HepG2 (cell line): ENCODE measurements at regions not wholly inside any gene's neighbourhood (a gene's known extent, or its start where the extent isn't known, plus 50 kb on each side); places are given as distances from the start of the nearest gene placed in this dataset.

ENCODE experiments used
- KDM1A ChIP-seq: IDR thresholded peaks from 2 replicates; pipeline ENCODE4 v1.6.1; 2016; ENCODE audit warnings: missing compliant biosample characterization
- SNAPC4 ChIP-seq: sonication (generic); formaldehyde crosslinking; IDR thresholded peaks from 2 replicates; pipeline ENCODE4 v1.4.0; 2020; ENCODE audit warnings: mild to moderate bottlenecking, missing genetic modification reagents
- TP53 ChIP-seq: sonication (generic); formaldehyde crosslinking; conservative IDR thresholded peaks from 2 replicates; pipeline ENCODE4 v1.4.0; 2020; ENCODE audit warnings: missing genetic modification reagents
- ZBTB25 ChIP-seq: IDR thresholded peaks from 2 replicates; pipeline ENCODE4 v1.6.1; 2018; ENCODE audit warnings: missing genetic modification reagents
- ZBTB44 ChIP-seq: sonication (generic); formaldehyde crosslinking; IDR thresholded peaks from 2 replicates; pipeline ENCODE4 v1.4.0; 2020; ENCODE audit warnings: missing genetic modification reagents
- ZNF232 ChIP-seq: sonication (generic); formaldehyde crosslinking; IDR thresholded peaks from 2 replicates; pipeline ENCODE4 v1.4.0; 2020; ENCODE audit warnings: missing genetic modification reagents, borderline replicate concordance
- ZNF549 ChIP-seq: sonication (generic); formaldehyde crosslinking; IDR thresholded peaks from 2 replicates; pipeline ENCODE4 v1.5.0; 2020; ENCODE audit warnings: missing genetic modification reagents
- ZNF562 ChIP-seq: sonication (generic); formaldehyde crosslinking; IDR thresholded peaks from 2 replicates; pipeline ENCODE4 v1.8.0; 2022; ENCODE audit warnings: missing genetic modification reagents, borderline replicate concordance
- ZNF770 ChIP-seq: sonication (generic); formaldehyde crosslinking; IDR thresholded peaks from 2 replicates; pipeline ENCODE4 v1.5.0; 2020; ENCODE audit warnings: mild to moderate bottlenecking, missing genetic modification reagents

GRCh38 chr4:89615051-89615450, 221.9 kb downstream of the SNCA start (continued):
- TF ChIP-seq SNAPC4 (CRISPR knock-in tag): no peak
- TF ChIP-seq ZNF562: no peak
- TF ChIP-seq ZBTB44 (CRISPR knock-in tag): no peak
- TF ChIP-seq ZBTB25: no peak
- no peak for TF ChIP-seq ZNF549 (CRISPR knock-in tag)
- TF ChIP-seq KDM1A: no peak
- TF ChIP-seq ZNF232 (CRISPR knock-in tag): no peak
- no peak for TF ChIP-seq ZNF770
- no peak for TF ChIP-seq TP53 (CRISPR knock-in tag)
